HFF-Myc (cell line): ENCODE measurements at regions not wholly inside any gene's neighbourhood (a gene's known extent, or its start where the extent isn't known, plus 50 kb on each side); places are given as distances from the start of the nearest gene placed in this dataset.

Source experiments
- DNase-seq: peaks from one replicate; pipeline ENCODE4 v3.0.0-alpha.2; 2011; ENCODE audit warnings: low read depth; ENCODE audit errors: extremely low read depth
- H3K4me3 ChIP-seq: replicated peaks from 2 replicates; pipeline ENCODE4 v1.5.1; 2011; ENCODE audit warnings: low read depth, mild to moderate bottlenecking, control low read depth, low read length
- TF ChIP-seq, protein P1 (sequence below): IDR thresholded peaks from 2 replicates; pipeline ENCODE4 v1.5.1; 2012; ENCODE audit warnings: mild to moderate bottlenecking, low read depth, low read length, control low read depth; ENCODE audit errors: missing control alignments

DNA sequence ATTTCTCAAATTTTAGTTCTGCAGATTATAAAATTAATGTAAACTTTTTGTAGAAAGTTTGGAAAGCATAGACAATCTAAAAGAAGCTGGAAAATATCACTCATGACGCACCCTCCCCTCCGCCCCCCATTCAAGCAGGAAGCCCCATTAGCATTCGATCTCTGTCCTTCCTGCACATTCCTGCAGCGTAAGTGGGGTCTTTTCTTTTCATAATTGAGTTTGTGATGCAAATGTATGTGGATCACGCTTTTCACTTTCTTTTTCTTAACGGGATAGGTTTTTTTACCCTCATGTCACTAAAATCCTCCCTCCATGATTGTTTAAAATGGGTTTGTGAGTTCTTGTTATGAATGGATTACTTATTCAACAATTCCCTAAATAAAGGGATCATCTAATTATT lies 181.7 kb upstream of the HDAC4 start:
- no peak for DNase-seq
- TF ChIP-seq, protein P1, sequence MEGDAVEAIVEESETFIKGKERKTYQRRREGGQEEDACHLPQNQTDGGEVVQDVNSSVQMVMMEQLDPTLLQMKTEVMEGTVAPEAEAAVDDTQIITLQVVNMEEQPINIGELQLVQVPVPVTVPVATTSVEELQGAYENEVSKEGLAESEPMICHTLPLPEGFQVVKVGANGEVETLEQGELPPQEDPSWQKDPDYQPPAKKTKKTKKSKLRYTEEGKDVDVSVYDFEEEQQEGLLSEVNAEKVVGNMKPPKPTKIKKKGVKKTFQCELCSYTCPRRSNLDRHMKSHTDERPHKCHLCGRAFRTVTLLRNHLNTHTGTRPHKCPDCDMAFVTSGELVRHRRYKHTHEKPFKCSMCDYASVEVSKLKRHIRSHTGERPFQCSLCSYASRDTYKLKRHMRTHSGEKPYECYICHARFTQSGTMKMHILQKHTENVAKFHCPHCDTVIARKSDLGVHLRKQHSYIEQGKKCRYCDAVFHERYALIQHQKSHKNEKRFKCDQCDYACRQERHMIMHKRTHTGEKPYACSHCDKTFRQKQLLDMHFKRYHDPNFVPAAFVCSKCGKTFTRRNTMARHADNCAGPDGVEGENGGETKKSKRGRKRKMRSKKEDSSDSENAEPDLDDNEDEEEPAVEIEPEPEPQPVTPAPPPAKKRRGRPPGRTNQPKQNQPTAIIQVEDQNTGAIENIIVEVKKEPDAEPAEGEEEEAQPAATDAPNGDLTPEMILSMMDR, result no peak
- H3K4me3 ChIP-seq, result no peak overlapping the region

DNA sequence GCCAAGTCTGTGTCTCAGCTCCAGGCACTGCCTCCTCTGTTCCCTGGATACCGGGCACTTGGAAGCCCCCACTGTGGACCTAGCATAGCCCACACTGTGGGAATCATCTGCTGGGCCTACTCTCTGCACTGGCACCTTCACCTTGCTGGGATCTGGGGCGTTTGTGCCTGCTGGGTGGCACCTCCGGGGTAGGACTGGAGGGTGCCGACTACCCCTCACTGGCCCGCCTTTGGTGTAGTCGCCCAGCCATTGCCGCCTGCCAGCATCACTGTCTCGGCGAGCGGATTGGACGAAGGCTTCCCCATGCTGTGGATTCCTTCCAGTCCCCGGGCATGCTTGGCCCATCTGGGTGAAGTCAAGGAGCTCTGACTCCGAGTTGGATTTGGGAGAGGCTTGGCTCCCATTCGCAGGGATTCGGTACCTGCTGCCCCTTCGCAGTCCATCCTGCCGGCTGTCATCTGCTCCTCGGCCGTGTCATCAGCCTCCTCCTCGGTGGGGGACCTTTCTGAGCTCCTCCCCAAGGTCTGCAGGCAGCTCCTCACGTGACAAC lies 180.6 kb upstream of the HDAC4 start:
- H3K4me3 ChIP-seq, result no peak overlapping the region
- TF ChIP-seq, protein P1, result no peak
- no peak for DNase-seq

DNA sequence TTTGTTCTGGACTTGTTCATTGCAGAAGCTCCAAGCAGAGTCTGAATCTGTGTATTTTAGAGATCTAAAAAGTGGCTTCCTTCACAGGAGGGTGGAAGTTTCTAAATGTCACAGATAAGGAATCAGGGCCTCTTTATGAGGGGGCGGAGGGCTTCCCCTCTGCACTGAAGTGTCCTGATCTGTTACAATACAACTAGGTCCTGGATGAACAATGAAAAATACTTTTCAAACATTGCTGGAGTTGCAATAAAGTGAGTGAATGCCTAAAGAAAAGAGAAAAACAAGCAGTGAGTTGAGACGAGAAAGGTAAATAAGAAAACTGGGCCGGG lies 179.3 kb upstream of the HDAC4 start:
- no peak for DNase-seq
- H3K4me3 ChIP-seq, result no peak overlapping the region
- TF ChIP-seq, protein P1, result no peak

DNA sequence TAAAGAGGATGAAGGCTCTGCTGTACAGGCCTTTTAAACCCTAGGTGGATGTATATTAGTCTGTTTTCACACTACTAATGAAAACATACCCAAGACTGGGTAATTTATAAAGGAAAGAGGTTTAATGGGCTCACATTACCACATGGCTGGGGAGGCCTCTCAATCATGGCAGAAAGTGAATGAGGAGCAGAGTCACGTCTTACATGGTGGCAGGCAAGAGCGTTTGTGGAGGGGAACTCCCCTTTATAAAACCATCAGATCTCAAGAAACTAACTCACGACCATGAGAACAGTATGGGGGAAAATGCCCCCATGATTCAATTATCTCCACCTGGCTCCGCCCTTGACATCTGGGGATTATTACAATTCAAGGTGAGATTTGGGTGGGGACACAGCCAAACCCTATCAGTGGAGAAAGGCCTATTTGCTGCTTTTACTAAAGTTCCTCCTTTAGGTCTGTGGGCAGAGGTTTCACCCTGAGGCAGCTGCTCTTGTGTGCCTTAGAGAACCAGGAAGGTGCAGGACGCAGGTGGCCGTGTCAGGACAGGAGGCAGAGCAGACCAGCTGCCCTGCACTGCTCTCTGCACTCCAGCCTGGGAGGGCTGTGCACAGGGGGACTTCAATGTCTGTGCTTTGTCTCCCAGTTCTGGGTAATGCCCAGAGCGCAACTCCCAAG lies 178.8 kb upstream of the HDAC4 start:
- H3K4me3 ChIP-seq, result no peak overlapping the region
- TF ChIP-seq, protein P1, result no peak
- no peak for DNase-seq

DNA sequence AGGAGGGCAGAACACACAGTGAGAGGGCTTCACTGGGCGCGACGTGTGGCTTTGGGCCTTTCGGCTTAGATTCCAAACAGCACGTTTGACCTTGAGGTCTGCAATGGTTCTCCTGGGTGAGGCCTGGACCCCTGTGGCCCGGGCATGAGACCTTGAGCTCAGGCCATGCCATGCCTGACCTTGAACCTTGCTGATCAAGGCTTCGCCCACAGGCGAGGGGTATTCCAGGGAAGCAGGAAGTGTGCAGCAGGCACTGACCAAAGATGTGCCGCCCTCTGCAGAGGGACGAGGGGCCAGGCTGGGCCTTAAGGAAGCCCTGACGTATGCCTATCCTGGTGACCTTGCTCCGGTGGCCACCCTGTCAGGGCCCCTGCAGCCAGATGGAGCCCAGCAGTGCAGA lies 178.3 kb upstream of the HDAC4 start:
- no peak for DNase-seq
- TF ChIP-seq, protein P1, result no peak
- no peak overlapping the region for H3K4me3 ChIP-seq

DNA sequence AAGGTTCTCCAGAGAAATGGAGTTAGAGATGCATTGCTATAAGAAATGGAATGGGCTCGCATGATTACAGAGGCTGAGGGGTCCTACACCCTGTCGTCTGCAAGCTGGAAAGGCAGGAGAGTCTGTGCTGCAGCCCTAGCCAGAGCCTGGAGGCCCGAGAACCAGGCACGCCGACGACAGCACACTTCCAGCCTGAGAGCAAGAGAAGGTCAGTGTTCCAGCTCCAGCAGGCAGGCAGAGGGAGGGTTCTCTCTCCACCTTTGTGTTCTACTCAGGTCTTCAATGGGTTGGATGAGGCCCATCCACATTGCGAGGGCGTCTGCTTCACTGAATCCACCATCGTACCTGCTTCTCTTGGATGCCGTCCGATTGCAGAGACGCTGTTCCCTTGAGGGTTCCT lies 177.6 kb upstream of the HDAC4 start:
- no peak for DNase-seq
- H3K4me3 ChIP-seq, result no peak overlapping the region
- TF ChIP-seq, protein P1, result no peak

DNA sequence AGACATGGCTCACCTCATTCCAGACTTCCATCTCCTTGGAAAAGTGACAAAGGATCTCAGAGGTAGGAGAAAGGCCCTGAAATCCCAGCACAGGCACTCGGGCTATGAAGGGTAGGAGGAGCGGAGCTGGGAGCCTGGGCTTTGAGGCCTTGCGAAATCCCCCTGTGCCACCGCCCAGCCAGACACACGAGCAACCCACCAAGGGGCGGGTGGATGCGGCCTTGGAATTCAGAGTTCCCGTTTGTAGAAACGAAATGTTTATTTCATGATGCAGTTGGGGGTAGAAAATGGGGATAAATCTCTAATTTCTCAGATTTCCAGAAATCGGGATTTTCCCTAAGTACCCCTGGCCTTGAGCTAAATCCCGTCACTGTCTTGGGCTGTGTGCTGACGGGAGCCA lies 177.1 kb upstream of the HDAC4 start:
- no peak for DNase-seq
- no peak overlapping the region for H3K4me3 ChIP-seq
- TF ChIP-seq, protein P1, result no peak
